ENCODE measurements at regions not wholly inside any gene's neighbourhood (a gene's known extent, or its start where the extent isn't known, plus 50 kb on each side); places are given as distances from the start of the nearest gene placed in this dataset.

DNA sequence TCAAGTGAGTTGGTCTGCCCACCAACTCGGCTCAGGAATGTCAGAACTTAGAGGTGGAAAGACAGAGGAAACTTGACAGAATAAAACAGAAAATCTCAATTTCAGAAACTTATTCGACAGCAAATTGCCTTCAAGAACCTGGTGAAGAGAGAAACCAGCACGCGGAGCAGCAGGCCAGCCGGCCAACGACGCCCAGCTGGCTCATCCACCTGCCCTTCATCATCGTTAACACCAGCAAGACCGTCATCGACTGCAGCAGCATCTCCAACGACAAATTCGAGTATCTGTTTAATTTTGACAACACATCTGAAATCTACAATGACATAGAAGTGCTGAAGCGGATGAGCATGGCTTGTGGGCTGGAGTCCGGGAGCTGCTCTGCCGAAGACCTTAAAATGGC, 350.8 kb upstream of the CAMK1G start:
- TF ChIP-seq, protein P1, sequence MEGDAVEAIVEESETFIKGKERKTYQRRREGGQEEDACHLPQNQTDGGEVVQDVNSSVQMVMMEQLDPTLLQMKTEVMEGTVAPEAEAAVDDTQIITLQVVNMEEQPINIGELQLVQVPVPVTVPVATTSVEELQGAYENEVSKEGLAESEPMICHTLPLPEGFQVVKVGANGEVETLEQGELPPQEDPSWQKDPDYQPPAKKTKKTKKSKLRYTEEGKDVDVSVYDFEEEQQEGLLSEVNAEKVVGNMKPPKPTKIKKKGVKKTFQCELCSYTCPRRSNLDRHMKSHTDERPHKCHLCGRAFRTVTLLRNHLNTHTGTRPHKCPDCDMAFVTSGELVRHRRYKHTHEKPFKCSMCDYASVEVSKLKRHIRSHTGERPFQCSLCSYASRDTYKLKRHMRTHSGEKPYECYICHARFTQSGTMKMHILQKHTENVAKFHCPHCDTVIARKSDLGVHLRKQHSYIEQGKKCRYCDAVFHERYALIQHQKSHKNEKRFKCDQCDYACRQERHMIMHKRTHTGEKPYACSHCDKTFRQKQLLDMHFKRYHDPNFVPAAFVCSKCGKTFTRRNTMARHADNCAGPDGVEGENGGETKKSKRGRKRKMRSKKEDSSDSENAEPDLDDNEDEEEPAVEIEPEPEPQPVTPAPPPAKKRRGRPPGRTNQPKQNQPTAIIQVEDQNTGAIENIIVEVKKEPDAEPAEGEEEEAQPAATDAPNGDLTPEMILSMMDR (IDR thresholded peaks at IDR 0.05; ENCODE audit: poor library complexity, severe bottlenecking): no peak
- ATAC-seq (ENCODE audit: low read depth) (no peak), DNase-seq (ENCODE audit: low spot score) (no peak)
- H3K9me3 ChIP-seq (ENCODE audit: severe bottlenecking): no peaks in the 10 kb centered on the region
- peaks cover 10% of the 10 kb centered on the region for H3K4me1 ChIP-seq (ENCODE audit: insufficient read depth, poor library complexity, severe bottlenecking)
- H3K27ac ChIP-seq (ENCODE audit: poor library complexity, severe bottlenecking): no peak overlapping the region
- no peak overlapping the region for H3K4me3 ChIP-seq (ENCODE audit: severe bottlenecking)
- no peaks in the 10 kb centered on the region for H3K27me3 ChIP-seq (ENCODE audit: insufficient read depth, poor library complexity, severe bottlenecking)
- no peaks in the 10 kb centered on the region for H3K36me3 ChIP-seq (ENCODE audit: low read depth)

DNA sequence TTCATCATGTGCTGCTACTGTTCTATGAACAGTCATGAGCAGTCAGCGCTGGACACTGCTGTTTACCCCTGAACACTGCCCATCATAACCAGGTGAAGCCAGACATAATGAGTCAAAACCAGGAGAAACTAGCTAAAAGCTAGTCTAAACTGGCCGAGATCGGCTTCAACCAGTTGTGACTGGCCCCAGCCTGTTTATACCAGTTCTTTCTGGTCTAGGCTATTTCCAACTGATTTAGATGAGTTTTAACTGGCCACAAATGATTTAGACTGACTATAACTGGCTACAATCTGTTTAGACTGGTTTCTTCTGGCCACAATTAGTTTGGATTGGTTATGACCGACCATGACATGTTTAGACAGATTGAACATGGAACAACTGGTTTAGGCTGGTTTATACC, 348.3 kb upstream of the CAMK1G start:
- H3K36me3 ChIP-seq (ENCODE audit: low read depth): no peaks in the 10 kb centered on the region
- H3K9me3 ChIP-seq (ENCODE audit: severe bottlenecking): no peaks in the 10 kb centered on the region
- H3K4me1 ChIP-seq (ENCODE audit: insufficient read depth, poor library complexity, severe bottlenecking): peaks cover under 1% of the 10 kb centered on the region
- no peak for DNase-seq (ENCODE audit: low spot score)
- H3K27ac ChIP-seq (ENCODE audit: poor library complexity, severe bottlenecking): no peak overlapping the region
- TF ChIP-seq, protein P1 (IDR thresholded peaks at IDR 0.05; ENCODE audit: poor library complexity, severe bottlenecking): no peak
- no peak for ATAC-seq (ENCODE audit: low read depth)
- H3K4me3 ChIP-seq (ENCODE audit: severe bottlenecking): no peak overlapping the region
- no peaks in the 10 kb centered on the region for H3K27me3 ChIP-seq (ENCODE audit: insufficient read depth, poor library complexity, severe bottlenecking)

DNA sequence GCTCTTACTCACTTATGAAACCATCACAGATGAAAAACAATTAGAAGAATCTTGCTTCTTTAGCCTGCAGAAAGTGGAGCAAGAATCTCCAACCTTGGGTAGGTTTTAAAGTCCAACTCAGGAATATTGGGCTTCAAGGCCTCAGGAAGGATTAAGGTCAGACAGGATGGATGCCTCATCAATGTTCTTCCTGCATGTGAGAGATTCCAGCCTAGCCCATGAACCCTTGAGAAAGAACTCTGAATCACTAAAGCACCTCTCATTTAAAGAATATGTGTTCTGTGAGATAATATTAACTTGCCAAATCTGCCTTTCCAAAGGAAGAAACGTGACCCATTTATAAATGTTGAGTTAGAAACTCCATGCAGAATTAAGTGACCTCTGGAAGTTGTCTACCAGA, 345.2 kb upstream of the CAMK1G start:
- no peak overlapping the region for H3K4me3 ChIP-seq (ENCODE audit: severe bottlenecking)
- ATAC-seq (ENCODE audit: low read depth) (no peak), DNase-seq (ENCODE audit: low spot score) (no peak)
- no peaks in the 10 kb centered on the region for H3K36me3 ChIP-seq (ENCODE audit: low read depth)
- H3K27me3 ChIP-seq (ENCODE audit: insufficient read depth, poor library complexity, severe bottlenecking): no peaks in the 10 kb centered on the region
- TF ChIP-seq, protein P1 (IDR thresholded peaks at IDR 0.05; ENCODE audit: poor library complexity, severe bottlenecking): no peak
- H3K9me3 ChIP-seq (ENCODE audit: severe bottlenecking): no peaks in the 10 kb centered on the region
- H3K4me1 ChIP-seq (ENCODE audit: insufficient read depth, poor library complexity, severe bottlenecking): no peaks in the 10 kb centered on the region
- H3K27ac ChIP-seq (ENCODE audit: poor library complexity, severe bottlenecking): no peak overlapping the region

DNA sequence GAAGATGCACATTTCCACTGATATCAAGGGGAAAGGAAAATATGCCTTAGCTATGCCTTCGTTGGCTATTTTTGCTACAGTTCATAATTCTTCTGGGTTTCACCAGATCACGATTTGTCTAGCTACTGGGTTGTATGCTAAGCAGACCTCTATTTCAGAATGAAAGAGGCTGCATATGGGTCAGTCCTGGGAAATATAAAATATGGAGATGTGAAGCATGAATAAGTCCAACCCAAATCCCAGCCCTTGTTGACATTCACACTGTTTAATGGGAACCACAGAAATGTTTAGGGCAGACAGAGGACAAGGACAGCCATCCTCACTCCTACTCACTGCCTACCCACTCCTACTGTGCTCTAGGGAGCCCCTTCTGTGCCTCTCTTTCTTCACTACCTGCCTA, 343.2 kb upstream of the CAMK1G start:
- ATAC-seq (ENCODE audit: low read depth) (no peak), DNase-seq (ENCODE audit: low spot score) (no peak)
- no peak overlapping the region for H3K4me3 ChIP-seq (ENCODE audit: severe bottlenecking)
- H3K9me3 ChIP-seq (ENCODE audit: severe bottlenecking): no peaks in the 10 kb centered on the region
- TF ChIP-seq, protein P1 (IDR thresholded peaks at IDR 0.05; ENCODE audit: poor library complexity, severe bottlenecking): no peak
- no peaks in the 10 kb centered on the region for H3K27me3 ChIP-seq (ENCODE audit: insufficient read depth, poor library complexity, severe bottlenecking)
- no peaks in the 10 kb centered on the region for H3K4me1 ChIP-seq (ENCODE audit: insufficient read depth, poor library complexity, severe bottlenecking)
- H3K36me3 ChIP-seq (ENCODE audit: low read depth): no peaks in the 10 kb centered on the region
- H3K27ac ChIP-seq (ENCODE audit: poor library complexity, severe bottlenecking): no peak overlapping the region

DNA sequence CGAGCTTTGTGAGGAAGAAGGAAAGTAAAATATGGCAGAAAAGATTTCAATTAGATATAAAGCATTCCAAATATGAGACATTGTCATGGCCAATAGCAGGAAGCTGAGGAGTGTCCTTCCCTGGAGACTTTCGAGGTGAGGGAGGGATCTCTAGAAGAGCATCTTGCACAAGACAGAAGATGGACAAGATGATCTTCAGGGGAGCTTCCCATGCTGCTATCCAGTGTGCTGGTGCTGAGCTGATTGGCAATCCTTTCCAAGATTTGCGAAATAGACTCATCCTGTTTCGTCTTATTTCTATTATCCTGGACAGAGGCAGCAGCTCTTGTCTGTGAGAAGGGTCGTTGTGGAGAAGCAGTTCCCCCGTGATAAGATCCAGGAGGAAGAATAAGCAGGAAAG, 342.0 kb upstream of the CAMK1G start:
- no peak for ATAC-seq (ENCODE audit: low read depth)
- no peak for DNase-seq (ENCODE audit: low spot score)
- Histone ChIP-seq H3K4me3 (ENCODE audit: severe bottlenecking) (no peak overlapping the region), H3K4me1 (ENCODE audit: insufficient read depth, poor library complexity, severe bottlenecking) (no peaks in the 10 kb centered on the region), H3K27me3 (ENCODE audit: insufficient read depth, poor library complexity, severe bottlenecking) (no peaks in the 10 kb centered on the region), H3K36me3 (ENCODE audit: low read depth) (no peaks in the 10 kb centered on the region), H3K27ac (ENCODE audit: poor library complexity, severe bottlenecking) (no peak overlapping the region), H3K9me3 (ENCODE audit: severe bottlenecking) (no peaks in the 10 kb centered on the region)
- TF ChIP-seq, protein P1 (IDR thresholded peaks at IDR 0.05; ENCODE audit: poor library complexity, severe bottlenecking): no peak

All from RWPE2 (cell line).